A549 (cell line): ENCODE measurements at regions not wholly inside any gene's neighbourhood (a gene's known extent, or its start where the extent isn't known, plus 50 kb on each side); places are given as distances from the start of the nearest gene placed in this dataset.

ENCODE experiments used
- ATAC-seq, 2 experiments: fragments of 200-7000 bp in 1 of 2; fragments of >200 bp in 1 of 2; cut with Nextera tagmentation in 1 of 2; cut with Tn5 transposase in 1 of 2; 3 replicates each; pipeline versions ENCODE4 v1.8.0 to v1.9.1; 2018 to 2020; ENCODE audit warnings: mild to moderate bottlenecking in 1 of 2, moderate library complexity in 1 of 2
- CTCF ChIA-PET: fragments of 300-600 bp; sonication (Branson Sonifier 250); formaldehyde crosslinking; extraction: SDS; loops from one replicate; lab custom pipeline; 2021; ENCODE audit warnings: antibody characterized with exemption, inconsistent platforms; lab: Yijun Ruan, JAX
- POLR2A ChIA-PET: fragments of 350-600 bp; formaldehyde crosslinking; extraction: SDS; loops from one replicate; lab custom pipeline; 2021; ENCODE audit warnings: antibody characterized with exemption, inconsistent platforms; lab: Yijun Ruan, JAX
- DNase-seq, 2 experiments: peaks; one replicate each; pipeline versions ENCODE4 v3.0.0 to v3.0.0-alpha.2; 2011 to 2016; ENCODE audit warnings: low read depth in 1 of 2, low spot score in 1 of 2
- FAIRE-seq: peaks from 2 replicates; lab custom pipeline; 2011; peaks lifted over from hg19 to GRCh38; lab: Jason Lieb, UNC
- H3K27ac ChIP-seq, 2 experiments: fragments of >200 bp; sonication (Bioruptor Twin); formaldehyde crosslinking; 3 replicates each; pipeline ENCODE4 v1.5.1; 2016 to 2017
- H3K4me1 ChIP-seq: fragments of >200 bp; sonication (Bioruptor Twin); formaldehyde crosslinking; 3 replicates; pipeline ENCODE4 v1.6.1; 2016
- H3K4me2 ChIP-seq: fragments of >200 bp; sonication (Bioruptor Twin); formaldehyde crosslinking; 3 replicates; pipeline ENCODE4 v1.6.1; 2016
- H3K4me3 ChIP-seq: fragments of >200 bp; sonication (Bioruptor Twin); formaldehyde crosslinking; 3 replicates; pipeline ENCODE4 v1.5.1; 2016
- H3K9me3 ChIP-seq: fragments of >200 bp; sonication (Bioruptor Twin); formaldehyde crosslinking; 3 replicates; pipeline ENCODE4 v1.6.1; 2016
- ATOH8 ChIP-seq: fragments of 250-450 bp; sonication (Bioruptor Pico); IDR thresholded peaks from 2 replicates; pipeline ENCODE4 v1.5.0; 2020; ENCODE audit warnings: low read depth, mild to moderate bottlenecking, moderate library complexity
- BHLHE40 ChIP-seq: IDR thresholded peaks from 2 replicates; pipeline ENCODE4 v1.6.1; 2012; ENCODE audit warnings: low read depth, low read length, inconsistent platforms
- CBX8 ChIP-seq: fragments of 200-600 bp; sonication (generic); IDR thresholded peaks from 2 replicates; pipeline ENCODE4 v1.6.1; 2016
- CEBPB ChIP-seq, 2 experiments: fragments of >200 bp in 1 of 2; sonication (Bioruptor Twin) in 1 of 2; formaldehyde crosslinking in 1 of 2; IDR thresholded peaks; 2 replicates each; pipeline ENCODE4 v1.6.1; 2012 to 2016
- CHD2 ChIP-seq: fragments of 150-350 bp; IDR thresholded peaks from 2 replicates; pipeline ENCODE4 v1.6.1; 2014; ENCODE audit warnings: low read length; ENCODE audit not compliant: partially characterized antibody
- CHD4 ChIP-seq: fragments of 200-600 bp; sonication (generic); IDR thresholded peaks from 2 replicates; pipeline ENCODE4 v1.6.1; 2016; ENCODE audit warnings: antibody characterized with exemption, mild to moderate bottlenecking, borderline replicate concordance
- FOSB ChIP-seq: fragments of 250-450 bp; sonication (Bioruptor Pico); IDR thresholded peaks from 2 replicates; pipeline ENCODE4 v1.5.0; 2020; ENCODE audit warnings: mild to moderate bottlenecking, moderate library complexity
- FOXS1 ChIP-seq: fragments of 250-450 bp; sonication (Bioruptor Pico); IDR thresholded peaks from 2 replicates; pipeline ENCODE4 v1.5.0; 2020; ENCODE audit warnings: mild to moderate bottlenecking, moderate library complexity
- HDAC2 ChIP-seq: fragments of 200-600 bp; sonication (generic); IDR thresholded peaks from 2 replicates; pipeline ENCODE4 v1.6.1; 2016
- HMGXB4 ChIP-seq: fragments of 250-450 bp; sonication (Bioruptor Pico); IDR thresholded peaks from 2 replicates; pipeline ENCODE4 v1.5.0; 2021; ENCODE audit warnings: mild to moderate bottlenecking, moderate library complexity, borderline replicate concordance
- JUN ChIP-seq, 2 experiments: fragments of >200 bp; sonication (Bioruptor Twin); formaldehyde crosslinking; IDR thresholded peaks; 2 replicates in 1 of 2; 3 replicates in 1 of 2; pipeline ENCODE4 v1.6.1; 2016 to 2017
- MAX ChIP-seq: IDR thresholded peaks from 2 replicates; pipeline ENCODE4 v1.6.1; 2012
- MAZ ChIP-seq: fragments of 150-350 bp; IDR thresholded peaks from 2 replicates; pipeline ENCODE4 v1.6.1; 2014; ENCODE audit warnings: antibody characterized with exemption, low read depth, low read length, borderline replicate concordance
- MYC ChIP-seq: IDR thresholded peaks from 2 replicates; pipeline ENCODE4 v1.6.1; 2012; ENCODE audit warnings: mild to moderate bottlenecking, inconsistent platforms, low read length, improper control_type of control experiment, borderline replicate concordance
- NFE2L2 ChIP-seq: fragments of 150-350 bp; conservative IDR thresholded peaks from 2 replicates; pipeline ENCODE4 v1.6.1; 2014; ENCODE audit warnings: low read length
- RFX5 ChIP-seq: fragments of 450-650 bp; IDR thresholded peaks from 2 replicates; pipeline ENCODE4 v1.7.1; 2014; ENCODE audit warnings: antibody characterized with exemption, mild to moderate bottlenecking, moderate library complexity
- SMC3 ChIP-seq: fragments of >200 bp; sonication (Bioruptor Twin); formaldehyde crosslinking; IDR thresholded peaks from 3 replicates; pipeline ENCODE4 v1.6.1; 2018; ENCODE audit warnings: inconsistent platforms
- SREBF2 ChIP-seq: fragments of 450-650 bp; IDR thresholded peaks from 2 replicates; pipeline ENCODE4 v1.6.1; 2014; ENCODE audit warnings: mild to moderate bottlenecking, moderate library complexity
- TP53 ChIP-seq: fragments of 250-450 bp; sonication (Bioruptor Pico); IDR thresholded peaks from 2 replicates; pipeline ENCODE4 v1.5.0; 2021; ENCODE audit warnings: mild to moderate bottlenecking, moderate library complexity
- ZFP36 ChIP-seq: fragments of 450-650 bp; IDR thresholded peaks from 2 replicates; pipeline ENCODE4 v1.6.1; 2014; ENCODE audit warnings: borderline replicate concordance; ENCODE audit not compliant: partially characterized antibody
- ZNF302 ChIP-seq: fragments of 250-450 bp; sonication (Bioruptor Pico); IDR thresholded peaks from 2 replicates; pipeline ENCODE4 v1.9.0; 2021; ENCODE audit warnings: inconsistent platforms, mild to moderate bottlenecking, moderate library complexity
- ZSCAN20 ChIP-seq: fragments of 250-450 bp; sonication (Bioruptor Pico); IDR thresholded peaks from 2 replicates; pipeline ENCODE4 v1.8.0; 2022; ENCODE audit warnings: mild to moderate bottlenecking, moderate library complexity
- WGBS: methylation state at CpG from one replicate; pipeline ENCODE4 v1.1.6; 2017; ENCODE audit errors: missing lambda C conversion rate; 5-methylcytosine and 5-hydroxymethylcytosine counted together

- TF ChIP-seq ZSCAN20 (CRISPR knock-in tag) (no peak), JUN (IDR thresholded peaks at IDR 0.05) (no peak)
Measured at GRCh38 chr3:177752831-177753230, 555.5 kb upstream of the TBL1XR1 start (continued).

GRCh38 chr3:177753451-177754155 lies 556.3 kb upstream of the TBL1XR1 start:
- H3K9me3 ChIP-seq = peaks cover 2% of the 10 kb centered on the region; the same call in 1 of the 3 replicates
- WGBS = 57% methylated on average over 2 of the region's 2 CpGs
- H3K4me1 ChIP-seq = no peaks in the 10 kb centered on the region
- ATAC-seq = no peak
- CTCF ChIA-PET = interaction anchor here (1.2 kb wide), 1 partner anchor 21 kb away, joined by 4 read pairs; no protein-coding TSS in a partner anchor
- H3K27ac ChIP-seq = no peak overlapping the region
- TF ChIP-seq ZFP36 = no peak
- no peak for TF ChIP-seq FOSB (CRISPR knock-in tag)
- no peak for TF ChIP-seq FOXS1 (CRISPR knock-in tag)
- TF ChIP-seq CHD4 = no peak
- H3K4me3 ChIP-seq = no peak overlapping the region
- no peak for DNase-seq
- no peak overlapping the region for H3K4me2 ChIP-seq
- POLR2A ChIA-PET = no interaction called here
- FAIRE-seq = no peak

GRCh38 chr3:177754508-177754921 lies 557.2 kb upstream of the TBL1XR1 start:
- ChIA-PET POLR2A (no interaction called here), CTCF (interaction anchor here (1.2 kb wide), 1 partner anchor 22 kb away, joined by 4 read pairs; no protein-coding TSS in a partner anchor)
- ATAC-seq (no peak), DNase-seq (no peak), FAIRE-seq (no peak)
- no peak for TF ChIP-seq CBX8
- no peak for TF ChIP-seq ZSCAN20 (CRISPR knock-in tag)
- no peak for TF ChIP-seq SREBF2
- no peak for TF ChIP-seq BHLHE40
- H3K4me3 ChIP-seq = no peak overlapping the region
- peaks cover 6% of the 10 kb centered on the region; the same call in 2 of the 3 replicates for H3K9me3 ChIP-seq
- peak overlapping the region in 1 of 2 experiments; percentile 35; a peak in 1 of 6 replicates for H3K27ac ChIP-seq
- no peaks in the 10 kb centered on the region for H3K4me1 ChIP-seq
- 90% methylated on average over 4 of the region's 4 CpGs for WGBS
- no peak overlapping the region for H3K4me2 ChIP-seq

GRCh38 chr3:177758126-177758525 lies 560.8 kb upstream of the TBL1XR1 start:
- H3K4me1 ChIP-seq = no peaks in the 10 kb centered on the region
- no peak for TF ChIP-seq CHD2
- TF ChIP-seq HMGXB4 (CRISPR knock-in tag) = no peak
- TF ChIP-seq CEBPB (IDR thresholded peaks at IDR 0.05) = no peak
- TF ChIP-seq ZFP36 = no peak
- no peak for TF ChIP-seq CHD4
- no peak for TF ChIP-seq HDAC2
- TF ChIP-seq ZNF302 (CRISPR knock-in tag) = no peak
- no peak for TF ChIP-seq TP53
- TF ChIP-seq FOSB (CRISPR knock-in tag) = no peak
- no peak for TF ChIP-seq MAX
- no peak for TF ChIP-seq BHLHE40
- no peak for TF ChIP-seq RFX5
- no peak for TF ChIP-seq MYC
- no peak for TF ChIP-seq ZSCAN20 (CRISPR knock-in tag)
- TF ChIP-seq MAZ = no peak
- TF ChIP-seq NFE2L2 = no peak
- TF ChIP-seq SMC3 = no peak
- no peak for TF ChIP-seq ATOH8 (CRISPR knock-in tag)
- TF ChIP-seq, all 56 proteins: peak for 0
- ATAC-seq = no peak
- Histone ChIP-seq H3K27ac (no peak overlapping the region), H3K9me3 (peaks cover 10% of the 10 kb centered on the region; the same call in 2 of the 3 replicates), H3K4me3 (no peak overlapping the region), H3K4me2 (no peak overlapping the region)
- DNase-seq = no peak
- no peak for FAIRE-seq
- ChIA-PET POLR2A (no interaction called here), CTCF (no interaction called here)
- 5% methylated on average over 1 of the region's 1 CpG for WGBS
